Chondrocyte (in vitro differentiated cells): ENCODE measurements at regions not wholly inside any gene's neighbourhood (a gene's known extent, or its start where the extent isn't known, plus 50 kb on each side); places are given as distances from the start of the nearest gene placed in this dataset.

Experiments
- DNase-seq: peaks from one replicate; pipeline ENCODE4 v3.0.0; 2021; ENCODE audit warnings: mixed read lengths, low spot score
- H3K27ac Mint-ChIP-seq: one replicate; pipeline ENCODE4 v1.8.0; 2021; ENCODE audit warnings: mild to moderate bottlenecking, moderate library complexity, mixed read lengths; ENCODE audit not compliant: unreplicated experiment
- H3K27me3 Mint-ChIP-seq: 2 replicates; pipeline ENCODE4 v1.8.0; 2021; ENCODE audit warnings: low read depth, mixed read lengths
- H3K36me3 Mint-ChIP-seq: 2 replicates; pipeline ENCODE4 v1.8.0; 2021; ENCODE audit warnings: low read depth, mixed read lengths
- H3K4me1 Mint-ChIP-seq: 2 replicates; pipeline ENCODE4 v1.8.0; 2021; ENCODE audit warnings: low read depth, mild to moderate bottlenecking, mixed read lengths
- H3K4me3 Mint-ChIP-seq: one replicate; pipeline ENCODE4 v1.8.0; 2021; ENCODE audit warnings: mild to moderate bottlenecking, moderate library complexity, mixed read lengths; ENCODE audit not compliant: unreplicated experiment
- H3K9me3 Mint-ChIP-seq: 2 replicates; pipeline ENCODE4 v1.8.0; 2021; ENCODE audit warnings: low read depth, mixed read lengths
- TF ChIP-seq, protein P1 (sequence below): fragments of 200-600 bp; sonication (generic); IDR thresholded peaks from 2 replicates; pipeline ENCODE4 v1.5.0; 2021; ENCODE audit warnings: antibody characterized with exemption, mild to moderate bottlenecking, moderate library complexity

DNA sequence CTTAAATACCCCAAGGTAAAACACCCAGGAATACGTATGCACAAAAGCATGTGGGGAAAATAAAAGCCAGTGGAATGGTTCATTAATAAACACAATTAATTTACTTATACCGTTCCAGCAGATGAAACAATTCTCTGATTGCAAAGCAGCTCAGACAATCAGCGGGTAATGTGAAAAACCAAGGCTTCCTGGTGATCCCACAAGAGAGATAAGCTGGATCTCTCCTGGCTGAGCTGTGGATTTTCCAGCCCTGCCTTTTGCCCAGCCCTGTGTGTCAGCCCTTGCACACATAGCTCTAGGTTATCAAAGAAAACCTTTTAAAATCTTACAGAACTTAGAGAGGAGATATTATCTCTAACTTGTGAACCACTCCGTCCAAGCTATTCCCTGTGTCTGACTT lies 1010.7 kb upstream of the AUTS2 start:
- Mint-ChIP-seq H3K27ac (no peak overlapping the region), H3K9me3 (peaks cover 10% of the 10 kb centered on the region), H3K4me1 (no peaks in the 10 kb centered on the region), H3K4me3 (no peak overlapping the region), H3K36me3 (no peaks in the 10 kb centered on the region), H3K27me3 (peaks cover 2% of the 10 kb centered on the region)
- TF ChIP-seq, protein P1, sequence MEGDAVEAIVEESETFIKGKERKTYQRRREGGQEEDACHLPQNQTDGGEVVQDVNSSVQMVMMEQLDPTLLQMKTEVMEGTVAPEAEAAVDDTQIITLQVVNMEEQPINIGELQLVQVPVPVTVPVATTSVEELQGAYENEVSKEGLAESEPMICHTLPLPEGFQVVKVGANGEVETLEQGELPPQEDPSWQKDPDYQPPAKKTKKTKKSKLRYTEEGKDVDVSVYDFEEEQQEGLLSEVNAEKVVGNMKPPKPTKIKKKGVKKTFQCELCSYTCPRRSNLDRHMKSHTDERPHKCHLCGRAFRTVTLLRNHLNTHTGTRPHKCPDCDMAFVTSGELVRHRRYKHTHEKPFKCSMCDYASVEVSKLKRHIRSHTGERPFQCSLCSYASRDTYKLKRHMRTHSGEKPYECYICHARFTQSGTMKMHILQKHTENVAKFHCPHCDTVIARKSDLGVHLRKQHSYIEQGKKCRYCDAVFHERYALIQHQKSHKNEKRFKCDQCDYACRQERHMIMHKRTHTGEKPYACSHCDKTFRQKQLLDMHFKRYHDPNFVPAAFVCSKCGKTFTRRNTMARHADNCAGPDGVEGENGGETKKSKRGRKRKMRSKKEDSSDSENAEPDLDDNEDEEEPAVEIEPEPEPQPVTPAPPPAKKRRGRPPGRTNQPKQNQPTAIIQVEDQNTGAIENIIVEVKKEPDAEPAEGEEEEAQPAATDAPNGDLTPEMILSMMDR, result no peak
- no peak for DNase-seq

- no peaks in the 10 kb centered on the region for H3K27me3 Mint-ChIP-seq
- H3K36me3 Mint-ChIP-seq, result no peaks in the 10 kb centered on the region
- DNase-seq, result no peak
- no peaks in the 10 kb centered on the region for H3K4me1 Mint-ChIP-seq
- H3K27ac Mint-ChIP-seq, result no peak overlapping the region
- TF ChIP-seq, protein P1, result no peak
- H3K9me3 Mint-ChIP-seq, result no peaks in the 10 kb centered on the region
- no peak overlapping the region for H3K4me3 Mint-ChIP-seq
Observed at GRCh38 chr7:68601826-68602225, 996.4 kb upstream of the AUTS2 start.

GRCh38 chr7:68604541-68604940 lies 993.7 kb upstream of the AUTS2 start:
- no peak for DNase-seq
- Mint-ChIP-seq H3K4me1 (no peaks in the 10 kb centered on the region), H3K27me3 (no peaks in the 10 kb centered on the region), H3K27ac (no peak overlapping the region), H3K4me3 (no peak overlapping the region), H3K36me3 (peaks cover 3% of the 10 kb centered on the region), H3K9me3 (peaks cover 20% of the 10 kb centered on the region)
- TF ChIP-seq, protein P1, result no peak

DNA sequence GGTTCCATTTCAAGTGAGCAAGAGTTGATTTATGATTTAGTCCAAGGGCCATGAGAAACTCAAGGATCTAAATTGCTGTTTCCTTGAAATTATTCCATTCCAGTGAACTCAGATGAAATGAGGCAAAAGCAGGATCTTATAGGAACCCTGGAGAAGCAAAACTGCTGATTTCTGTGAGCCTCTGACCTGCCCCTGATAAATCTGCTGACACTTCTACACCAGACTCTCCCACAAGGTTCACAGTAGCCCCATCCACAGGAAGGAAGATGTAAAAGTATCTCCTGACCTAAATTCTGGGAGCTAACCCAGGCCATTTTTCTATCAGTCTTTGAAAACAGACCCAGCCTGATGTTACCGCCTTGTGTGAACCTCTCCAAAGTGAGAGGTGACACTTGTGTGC lies 987.6 kb upstream of the AUTS2 start:
- Mint-ChIP-seq H3K4me1 (no peaks in the 10 kb centered on the region), H3K27ac (no peak overlapping the region), H3K4me3 (no peak overlapping the region), H3K9me3 (peaks cover 35% of the 10 kb centered on the region), H3K36me3 (peaks cover 4% of the 10 kb centered on the region), H3K27me3 (peaks cover 10% of the 10 kb centered on the region)
- no peak for DNase-seq
- TF ChIP-seq, protein P1, result no peak

DNA sequence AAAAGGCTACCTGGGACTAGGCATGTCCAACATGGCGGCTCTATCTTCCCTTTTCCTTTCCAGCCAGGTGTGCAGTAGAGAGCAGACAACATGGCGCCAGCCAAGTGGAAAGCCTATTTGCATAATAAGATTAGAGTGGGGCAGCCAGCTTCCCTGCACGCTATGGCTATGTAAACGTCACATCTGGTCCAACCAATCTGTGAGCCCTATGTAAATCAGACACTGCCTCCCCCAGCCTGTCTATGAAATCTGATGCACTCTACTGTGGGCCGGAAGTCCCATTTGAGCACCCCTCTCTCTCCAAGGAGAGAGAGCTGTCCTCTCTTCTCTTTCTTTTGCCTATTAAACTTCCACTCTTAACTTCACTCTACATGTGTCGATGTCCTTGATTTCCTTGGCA lies 984.9 kb upstream of the AUTS2 start:
- H3K9me3 Mint-ChIP-seq, result peaks cover 44% of the 10 kb centered on the region
- no peak for DNase-seq

More for the DNA sequence above, 984.9 kb upstream of the AUTS2 start:
- Mint-ChIP-seq H3K36me3 (peaks cover 1% of the 10 kb centered on the region), H3K27me3 (peaks cover 10% of the 10 kb centered on the region), H3K27ac (no peak overlapping the region), H3K4me3 (no peak overlapping the region), H3K4me1 (no peaks in the 10 kb centered on the region)
- TF ChIP-seq, protein P1, result no peak
